GM12874 (cell line): ENCODE measurements at regions not wholly inside any gene's neighbourhood (a gene's known extent, or its start where the extent isn't known, plus 50 kb on each side); places are given as distances from the start of the nearest gene placed in this dataset.

Experiments
- CTCF ChIP-seq: IDR thresholded peaks from 2 replicates; pipeline ENCODE4 v1.5.1; 2011; ENCODE audit warnings: low read depth, mild to moderate bottlenecking, control low read depth, low read length, moderate library complexity; ENCODE audit not compliant: insufficient read depth

GRCh38 chr12:126994599-126994998 lies 1272.4 kb upstream of the TMEM132C start:
- no peak for TF ChIP-seq CTCF

- TF ChIP-seq CTCF, result no peak
These were observed 1268.9 kb upstream of the TMEM132C start for GRCh38 chr12:126998031-126998430.

GRCh38 chr12:126998747-126999285 lies 1268.2 kb upstream of the TMEM132C start:
- no peak for TF ChIP-seq CTCF

GRCh38 chr12:126999352-126999751 lies 1267.6 kb upstream of the TMEM132C start:
- TF ChIP-seq CTCF, result no peak

- TF ChIP-seq CTCF, result no peak
These were observed 1261.6 kb upstream of the TMEM132C start for GRCh38 chr12:127005406-127005805.

- no peak for TF ChIP-seq CTCF
These were observed 1260.0 kb upstream of the TMEM132C start for GRCh38 chr12:127006972-127007371.

- no peak for TF ChIP-seq CTCF
These were observed 1258.1 kb upstream of the TMEM132C start for GRCh38 chr12:127008755-127009403.
